ENCODE measurements at regions not wholly inside any gene's neighbourhood (a gene's known extent, or its start where the extent isn't known, plus 50 kb on each side); places are given as distances from the start of the nearest gene placed in this dataset.
"Not testable (repeated sequence)": the region's sequence is repeated elsewhere in the genome, so short reads cannot be mapped to it uniquely, and the experiment has no call there.

GRCh38 chr3:177494216-177494615 is 296.9 kb upstream of the TBL1XR1 start:
- 97 to 98% methylated on average over 3 of the region's 3 CpGs for WGBS, 2 donors
- H3K4me1 ChIP-seq: peaks cover 0 to 30% (median 24%) of the 10 kb centered on the region in 4 donors
- no peaks in the 10 kb centered on the region for H3K27me3 ChIP-seq
- DNase-seq: no peak
- no peak for TF ChIP-seq POLR2A (IDR thresholded peaks at IDR 0.05)
- no peak for TF ChIP-seq CTCF (IDR thresholded peaks at IDR 0.05)
- TF ChIP-seq EP300 (IDR thresholded peaks at IDR 0.05): no peak
- no peak for TF ChIP-seq POLR2AphosphoS5 (IDR thresholded peaks at IDR 0.05)
- no peak overlapping the region for H3K4me3 ChIP-seq
- no peak overlapping the region for H3K27ac ChIP-seq
- no peaks in the 10 kb centered on the region for H3K9me3 ChIP-seq
- H3K36me3 ChIP-seq: no peaks in the 10 kb centered on the region
- intact Hi-C loops (cut with DNase I): no loop called here

GRCh38 chr3:177495566-177495965 is 298.3 kb upstream of the TBL1XR1 start:
- intact Hi-C loops (cut with DNase I): no loop called here
- H3K4me1 ChIP-seq: peaks cover 0 to 21% (median 17%) of the 10 kb centered on the region in 4 donors
- no peak overlapping the region for H3K4me3 ChIP-seq
- no peak for DNase-seq
- H3K27me3 ChIP-seq: no peaks in the 10 kb centered on the region
- TF ChIP-seq CTCF (IDR thresholded peaks at IDR 0.05) (no peak), EP300 (IDR thresholded peaks at IDR 0.05) (no peak), POLR2AphosphoS5 (IDR thresholded peaks at IDR 0.05) (no peak), POLR2A (IDR thresholded peaks at IDR 0.05) (no peak)
- H3K27ac ChIP-seq: no peak overlapping the region
- no peaks in the 10 kb centered on the region for H3K36me3 ChIP-seq
- no peaks in the 10 kb centered on the region for H3K9me3 ChIP-seq

GRCh38 chr3:177498037-177498857 is 301.0 kb upstream of the TBL1XR1 start:
- Histone ChIP-seq H3K4me1 (peaks cover 0 to 8% (median 3%) of the 10 kb centered on the region in 4 donors), H3K36me3 (no peaks in the 10 kb centered on the region), H3K27ac (peak overlapping the region in 1 of 4 donors; percentile 30), H3K9me3 (no peaks in the 10 kb centered on the region), H3K4me3 (no peak overlapping the region), H3K27me3 (no peaks in the 10 kb centered on the region)
- DNase-seq: no peak
- TF ChIP-seq CTCF (IDR thresholded peaks at IDR 0.05): no peak
- TF ChIP-seq POLR2A (IDR thresholded peaks at IDR 0.05): no peak
- intact Hi-C loops (cut with DNase I): no loop called here
- 85 to 86% methylated on average over 5 of the region's 5 CpGs for WGBS, 2 donors

GRCh38 chr3:177499039-177499438 is 301.8 kb upstream of the TBL1XR1 start:
- peak overlapping the region in 1 of 4 donors; percentile 30 for H3K27ac ChIP-seq
- intact Hi-C loops (cut with DNase I); H3K27me3 ChIP-seq; DNase-seq; H3K9me3 ChIP-seq; H3K36me3 ChIP-seq; H3K4me3 ChIP-seq; H3K4me1 ChIP-seq: not testable (repeated sequence)
- WGBS, 2 donors: 93 to 96% methylated on average over 2 of the region's 2 CpGs

- H3K4me3 ChIP-seq: no peak overlapping the region
- H3K9me3 ChIP-seq: no peaks in the 10 kb centered on the region
- DNase-seq: no peak
- H3K27ac ChIP-seq: no peak overlapping the region
- WGBS, 2 donors: 61 to 85% methylated on average over 8 of the region's 8 CpGs
- intact Hi-C loops (cut with DNase I): no loop called here
- TF ChIP-seq POLR2AphosphoS5 (IDR thresholded peaks at IDR 0.05): no peak
- TF ChIP-seq CTCF (IDR thresholded peaks at IDR 0.05): no peak
- no peak for TF ChIP-seq POLR2A (IDR thresholded peaks at IDR 0.05)
- peaks cover 0 to 8% (median 3%) of the 10 kb centered on the region in 4 donors for H3K4me1 ChIP-seq
- no peaks in the 10 kb centered on the region for H3K27me3 ChIP-seq
- H3K36me3 ChIP-seq: no peaks in the 10 kb centered on the region
Measured at GRCh38 chr3:177499779-177500423, 302.6 kb upstream of the TBL1XR1 start.
